Esophagus squamous epithelium (tissue), 4 donors: ENCODE measurements at regions not wholly inside any gene's neighbourhood (a gene's known extent, or its start where the extent isn't known, plus 50 kb on each side); places are given as distances from the start of the nearest gene placed in this dataset.

Experiments used
- POLR2A ChIP-seq, 4 donors: fragments of 450-650 bp; IDR thresholded peaks; one replicate each; pipeline ENCODE4 v1.6.1; 2017; ENCODE audit warnings: antibody characterized with exemption in 4 of 4, mild to moderate bottlenecking in 4 of 4, moderate library complexity in 3 of 4
- TF ChIP-seq, protein P1 (sequence below), 6 experiments: fragments of 450-650 bp in 4 of 6; fragments of 200-600 bp in 2 of 6; sonication (generic) in 2 of 6; IDR thresholded peaks; one replicate each; pipeline ENCODE4 v1.5.1; 2016 to 2019; ENCODE audit warnings: antibody characterized with exemption in 6 of 6, mild to moderate bottlenecking in 4 of 6, moderate library complexity in 4 of 6

DNA sequence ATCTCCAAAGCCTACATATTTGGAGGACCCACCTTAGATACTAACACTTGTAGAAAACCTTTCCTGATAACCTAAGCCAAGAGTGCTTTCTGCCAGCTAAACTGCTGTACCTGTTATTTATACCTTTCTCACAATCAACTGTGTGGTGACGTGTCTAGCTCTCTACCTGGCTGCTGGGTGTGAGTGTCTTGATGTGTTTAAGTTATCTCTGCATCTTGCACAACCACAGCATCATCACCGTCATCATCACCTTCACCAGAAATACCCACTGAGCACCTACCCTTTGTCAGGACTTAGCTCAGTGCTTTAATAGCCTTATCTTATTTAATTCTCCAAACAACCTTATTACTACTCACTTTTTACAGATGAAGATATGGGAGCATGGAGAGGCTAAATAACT is 431.3 kb downstream of the MAFB start:
- TF ChIP-seq, protein P1, sequence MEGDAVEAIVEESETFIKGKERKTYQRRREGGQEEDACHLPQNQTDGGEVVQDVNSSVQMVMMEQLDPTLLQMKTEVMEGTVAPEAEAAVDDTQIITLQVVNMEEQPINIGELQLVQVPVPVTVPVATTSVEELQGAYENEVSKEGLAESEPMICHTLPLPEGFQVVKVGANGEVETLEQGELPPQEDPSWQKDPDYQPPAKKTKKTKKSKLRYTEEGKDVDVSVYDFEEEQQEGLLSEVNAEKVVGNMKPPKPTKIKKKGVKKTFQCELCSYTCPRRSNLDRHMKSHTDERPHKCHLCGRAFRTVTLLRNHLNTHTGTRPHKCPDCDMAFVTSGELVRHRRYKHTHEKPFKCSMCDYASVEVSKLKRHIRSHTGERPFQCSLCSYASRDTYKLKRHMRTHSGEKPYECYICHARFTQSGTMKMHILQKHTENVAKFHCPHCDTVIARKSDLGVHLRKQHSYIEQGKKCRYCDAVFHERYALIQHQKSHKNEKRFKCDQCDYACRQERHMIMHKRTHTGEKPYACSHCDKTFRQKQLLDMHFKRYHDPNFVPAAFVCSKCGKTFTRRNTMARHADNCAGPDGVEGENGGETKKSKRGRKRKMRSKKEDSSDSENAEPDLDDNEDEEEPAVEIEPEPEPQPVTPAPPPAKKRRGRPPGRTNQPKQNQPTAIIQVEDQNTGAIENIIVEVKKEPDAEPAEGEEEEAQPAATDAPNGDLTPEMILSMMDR (IDR thresholded peaks at IDR 0.05), result no peak
- TF ChIP-seq POLR2A (IDR thresholded peaks at IDR 0.05), result no peak
